ENCODE measurements at regions not wholly inside any gene's neighbourhood (a gene's known extent, or its start where the extent isn't known, plus 50 kb on each side); places are given as distances from the start of the nearest gene placed in this dataset.
"Not testable (repeated sequence)": the region's sequence is repeated elsewhere in the genome, so short reads cannot be mapped to it uniquely, and the experiment has no call there.

DNA sequence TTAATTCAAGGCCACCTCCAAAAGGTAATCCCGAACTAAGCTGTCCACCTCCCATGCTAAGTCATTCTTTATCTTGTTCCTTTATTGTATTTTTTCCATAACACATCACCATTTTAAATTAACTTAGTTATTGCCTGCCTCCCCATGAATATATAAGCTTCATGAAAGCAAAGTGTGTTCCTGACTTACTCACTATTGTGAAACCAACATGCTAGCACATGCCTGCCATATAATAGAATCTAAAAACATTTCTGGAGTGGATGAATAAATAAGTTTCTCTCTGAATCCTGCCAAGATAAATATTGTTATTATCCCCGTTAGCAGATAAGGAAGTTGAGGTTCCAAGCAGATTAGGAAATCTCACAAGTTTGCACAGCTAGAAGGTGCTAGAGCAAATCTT is 98.7 kb upstream of the RRN3 start:
- not testable (repeated sequence) for DNase-seq

DNA sequence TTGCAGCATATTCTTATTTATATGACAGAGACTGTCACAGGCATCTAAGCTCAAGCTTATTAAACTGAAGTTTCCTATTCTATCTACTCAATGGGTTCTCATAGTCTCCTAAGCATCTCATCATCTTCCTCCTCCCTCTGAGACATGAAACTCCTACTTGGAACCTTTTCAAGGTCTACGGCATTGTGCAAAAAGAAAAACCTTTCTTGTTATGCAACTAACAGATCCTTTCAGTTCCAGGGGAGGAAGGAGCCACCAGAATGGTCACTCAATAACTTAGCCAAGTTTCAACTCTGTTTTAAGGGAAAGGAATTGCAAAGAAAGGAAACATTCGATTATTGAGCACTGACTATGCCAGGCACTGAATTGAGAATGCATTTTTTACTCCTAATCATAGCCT is 98.1 kb upstream of the RRN3 start:
- DNase-seq: not testable (repeated sequence)

DNA sequence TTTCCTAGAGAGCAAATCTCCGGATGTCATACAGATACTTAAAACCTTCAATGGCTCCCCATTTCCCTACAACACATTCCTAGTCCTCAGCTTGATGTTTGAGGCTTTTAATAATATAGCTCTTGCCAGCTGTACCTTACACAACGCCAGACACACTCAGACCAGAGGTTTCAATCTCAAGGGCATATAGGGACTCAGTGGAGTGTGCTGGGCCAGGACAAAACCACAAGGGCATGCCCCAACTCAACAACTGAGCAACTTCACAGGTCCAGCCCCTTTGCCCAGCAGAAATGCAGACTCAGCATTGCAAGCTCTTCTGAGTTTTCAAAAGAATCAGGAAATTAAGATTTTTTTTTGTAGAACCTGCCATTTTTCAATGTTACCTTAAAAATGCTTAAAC is 95.4 kb upstream of the RRN3 start:
- DNase-seq: not testable (repeated sequence)
